H9 (cell line): ENCODE measurements at regions not wholly inside any gene's neighbourhood (a gene's known extent, or its start where the extent isn't known, plus 50 kb on each side); places are given as distances from the start of the nearest gene placed in this dataset.

Experiments used
- DNase-seq: peaks from one replicate; pipeline ENCODE4 v3.0.0-alpha.2; 2017
- H2AFZ ChIP-seq: one replicate; pipeline ENCODE4 v1.6.1; 2013; ENCODE audit warnings: mild to moderate bottlenecking, low read length, control low read depth, moderate library complexity
- H2AK5ac ChIP-seq: 2 replicates; pipeline ENCODE4 v1.6.1; 2013; ENCODE audit warnings: low read length, control low read depth, mixed read lengths; ENCODE audit not compliant: insufficient read length
- H2BK120ac ChIP-seq: one replicate; pipeline ENCODE4 v1.6.1; 2013; ENCODE audit warnings: low read depth, mild to moderate bottlenecking, low read length, control low read depth, inconsistent platforms; ENCODE audit not compliant: poor library complexity, severe bottlenecking
- H2BK12ac ChIP-seq: 2 replicates; pipeline ENCODE4 v1.6.1; 2013; ENCODE audit warnings: low read length, control low read depth, mixed read lengths, low read depth; ENCODE audit not compliant: insufficient read length
- H2BK15ac ChIP-seq: 2 replicates; pipeline ENCODE4 v1.6.1; 2013; ENCODE audit warnings: low read depth, low read length, control low read depth
- H2BK20ac ChIP-seq: one replicate; pipeline ENCODE4 v1.6.1; 2013; ENCODE audit warnings: low read depth, mild to moderate bottlenecking, low read length, control low read depth, inconsistent platforms; ENCODE audit not compliant: poor library complexity, severe bottlenecking
- H2BK5ac ChIP-seq: 2 replicates; pipeline ENCODE4 v1.6.1; 2013; ENCODE audit warnings: low read length, control low read depth, mixed read lengths; ENCODE audit not compliant: insufficient read length
- H3K14ac ChIP-seq: 2 replicates; pipeline ENCODE4 v1.6.1; 2013; ENCODE audit warnings: low read length, control low read depth; ENCODE audit not compliant: insufficient read depth
- H3K18ac ChIP-seq: 2 replicates; pipeline ENCODE4 v1.6.1; 2013; ENCODE audit warnings: low read depth, mild to moderate bottlenecking, mixed read lengths, low read length, control low read depth; ENCODE audit not compliant: insufficient read length
- H3K23ac ChIP-seq: 2 replicates; pipeline ENCODE4 v1.6.1; 2013; ENCODE audit warnings: low read length, control low read depth, mixed read lengths, low read depth; ENCODE audit not compliant: insufficient read length
- H3K23me2 ChIP-seq: 2 replicates; pipeline ENCODE4 v1.6.1; 2013; ENCODE audit warnings: low read depth, mild to moderate bottlenecking, mixed read lengths, low read length, control low read depth; ENCODE audit not compliant: insufficient read length, poor library complexity, severe bottlenecking
- H3K27ac ChIP-seq: 2 replicates; pipeline ENCODE4 v1.5.1; 2013; ENCODE audit warnings: low read length, control low read depth, mixed read lengths, low read depth; ENCODE audit not compliant: insufficient read length
- H3K27me3 ChIP-seq: 2 replicates; pipeline ENCODE4 v1.6.1; 2013; ENCODE audit warnings: low read length, control low read depth, inconsistent platforms; ENCODE audit not compliant: insufficient read depth
- H3K4ac ChIP-seq: 2 replicates; pipeline ENCODE4 v1.6.1; 2013; ENCODE audit warnings: low read depth, mild to moderate bottlenecking, control low read depth, inconsistent platforms, low read length, moderate library complexity
- H3K4me1 ChIP-seq: 2 replicates; pipeline ENCODE4 v1.6.1; 2013; ENCODE audit warnings: low read length, control low read depth, inconsistent platforms; ENCODE audit not compliant: insufficient read depth
- H3K4me2 ChIP-seq: 2 replicates; pipeline ENCODE4 v1.6.1; 2013; ENCODE audit warnings: low read length, control low read depth, mixed read lengths; ENCODE audit not compliant: insufficient read length, insufficient read depth
- H3K56ac ChIP-seq: 2 replicates; pipeline ENCODE4 v1.6.1; 2013; ENCODE audit warnings: low read depth, mild to moderate bottlenecking, mixed read lengths, low read length, control low read depth; ENCODE audit not compliant: insufficient read length
- H3K79me1 ChIP-seq: 2 replicates; pipeline ENCODE4 v1.6.1; 2013; ENCODE audit warnings: low read depth, mild to moderate bottlenecking, moderate library complexity, low read length, control low read depth, inconsistent platforms; ENCODE audit not compliant: insufficient read depth, poor library complexity, severe bottlenecking
- H3K79me2 ChIP-seq: 2 replicates; pipeline ENCODE4 v1.6.1; 2013; ENCODE audit warnings: low read length, control low read depth, inconsistent platforms; ENCODE audit not compliant: insufficient read depth
- H3K9ac ChIP-seq: 2 replicates; pipeline ENCODE4 v1.6.1; 2013; ENCODE audit warnings: low read length, control low read depth, mixed read lengths; ENCODE audit not compliant: insufficient read length; ENCODE audit errors: extremely low read depth
- H3K9me3 ChIP-seq: one replicate; pipeline ENCODE4 v1.6.1; 2013; ENCODE audit warnings: low read depth, low read length, inconsistent platforms; ENCODE audit not compliant: control insufficient read depth
- H3T11ph ChIP-seq: one replicate; pipeline ENCODE4 v1.6.1; 2013; ENCODE audit warnings: mild to moderate bottlenecking, low read length, control low read depth, inconsistent platforms
- H4K20me1 ChIP-seq: one replicate; pipeline ENCODE4 v1.6.1; 2013; ENCODE audit not compliant: control insufficient read depth, insufficient read length, insufficient read depth
- H4K5ac ChIP-seq: 2 replicates; pipeline ENCODE4 v1.6.1; 2013; ENCODE audit warnings: low read depth, mild to moderate bottlenecking, mixed read lengths, low read length, control low read depth; ENCODE audit not compliant: insufficient read length
- H4K8ac ChIP-seq: replicated peaks from 2 replicates; pipeline ENCODE4 v1.6.1; 2013; ENCODE audit warnings: low read length, control low read depth, mixed read lengths, low read depth; ENCODE audit not compliant: insufficient read length
- H4K91ac ChIP-seq: 2 replicates; pipeline ENCODE4 v1.6.1; 2013; ENCODE audit warnings: low read depth, mild to moderate bottlenecking, moderate library complexity, mixed read lengths, low read length, control low read depth; ENCODE audit not compliant: insufficient read length
- H3K27ac Mint-ChIP-seq, 3 experiments: 2 replicates in 2 of 3; 3 replicates in 1 of 3; pipeline ENCODE4 v1.8.0; 2020 to 2021; ENCODE audit warnings: mixed read lengths in 3 of 3, mild to moderate bottlenecking in 1 of 3, moderate library complexity in 1 of 3
- H3K27me3 Mint-ChIP-seq: 2 replicates; pipeline ENCODE4 v1.8.0; 2021; ENCODE audit warnings: low read depth, mild to moderate bottlenecking, moderate library complexity, mixed read lengths
- H3K36me3 Mint-ChIP-seq, 3 experiments: 2 replicates in 2 of 3; 3 replicates in 1 of 3; pipeline ENCODE4 v1.8.0; 2020 to 2021; ENCODE audit warnings: low read depth in 3 of 3, mixed read lengths in 3 of 3; ENCODE audit not compliant: insufficient read depth in 1 of 3
- H3K4me1 Mint-ChIP-seq, 2 experiments: 2 replicates each; pipeline ENCODE4 v1.8.0; 2020; ENCODE audit warnings: mixed read lengths in 2 of 2
- H3K4me3 Mint-ChIP-seq, 2 experiments: 2 replicates in 1 of 2; 3 replicates in 1 of 2; pipeline ENCODE4 v1.8.0; 2020 to 2021; ENCODE audit warnings: mild to moderate bottlenecking in 2 of 2, mixed read lengths in 2 of 2, moderate library complexity in 1 of 2
- H3K9me3 Mint-ChIP-seq, 2 experiments: 2 replicates in 1 of 2; 3 replicates in 1 of 2; pipeline ENCODE4 v1.8.0; 2020; ENCODE audit warnings: mild to moderate bottlenecking in 2 of 2, mixed read lengths in 2 of 2, moderate library complexity in 1 of 2
- CTCF ChIP-seq: fragments of 200-600 bp; sonication (generic); conservative IDR thresholded peaks from 3 replicates; pipeline ENCODE4 v1.8.0; 2021; ENCODE audit warnings: antibody characterized with exemption, mild to moderate bottlenecking

GRCh38 chr1:101479945-101480344 lies 243.1 kb downstream of the S1PR1 start:
- H3K27me3 ChIP-seq = no peaks in the 10 kb centered on the region
- no peaks in the 10 kb centered on the region for H3K79me2 ChIP-seq
- H2AK5ac ChIP-seq = no peak overlapping the region
- no peak overlapping the region for H4K8ac ChIP-seq
- no peak overlapping the region for H3K9ac ChIP-seq
- no peak overlapping the region for H4K5ac ChIP-seq
- Mint-ChIP-seq H3K36me3 (no peaks in the 10 kb centered on the region), H3K27ac (no peak overlapping the region; a peak in 1 of 7 replicates), H3K4me3 (no peak overlapping the region), H3K9me3 (no peaks in the 10 kb centered on the region), H3K4me1 (peaks cover 7 to 10% of the 10 kb centered on the region in 2 experiments; a peak in 3 of 4 replicates), H3K27me3 (no peaks in the 10 kb centered on the region)
- no peak overlapping the region for H3K56ac ChIP-seq
- H2BK15ac ChIP-seq = no peak overlapping the region
- H3K27ac ChIP-seq = no peak overlapping the region
- H3K4me2 ChIP-seq = no peak overlapping the region
- H3K18ac ChIP-seq = no peak overlapping the region
- H3K4ac ChIP-seq = no peak overlapping the region
- no peak overlapping the region for H4K91ac ChIP-seq
- H3K9me3 ChIP-seq = no peaks in the 10 kb centered on the region
- no peaks in the 10 kb centered on the region for H3K4me1 ChIP-seq
- H2BK120ac ChIP-seq = no peak overlapping the region
- H3T11ph ChIP-seq = no peak overlapping the region
- no peak overlapping the region for H2AFZ ChIP-seq
- TF ChIP-seq CTCF = no peak
- no peaks in the 10 kb centered on the region for H3K79me1 ChIP-seq
- H3K23me2 ChIP-seq = no peaks in the 10 kb centered on the region
- no peak overlapping the region for H3K14ac ChIP-seq
- H2BK20ac ChIP-seq = no peak overlapping the region
- no peak overlapping the region for H2BK5ac ChIP-seq
- no peaks in the 10 kb centered on the region for H4K20me1 ChIP-seq
- H2BK12ac ChIP-seq = no peak overlapping the region
- H3K23ac ChIP-seq = no peak overlapping the region
- no peak for DNase-seq
